Nephron progenitor cell (in vitro differentiated cells): ENCODE measurements at regions not wholly inside any gene's neighbourhood (a gene's known extent, or its start where the extent isn't known, plus 50 kb on each side); places are given as distances from the start of the nearest gene placed in this dataset.

Experiments used
- DNase-seq: peaks from one replicate; pipeline ENCODE4 v3.0.0; 2021
- H3K27ac Mint-ChIP-seq: 2 replicates; pipeline ENCODE4 v1.8.0; 2021; ENCODE audit warnings: mild to moderate bottlenecking, moderate library complexity, mixed read lengths
- H3K27me3 Mint-ChIP-seq: 2 replicates; pipeline ENCODE4 v1.8.0; 2021; ENCODE audit warnings: mild to moderate bottlenecking, low read depth, mixed read lengths; ENCODE audit not compliant: poor library complexity
- H3K36me3 Mint-ChIP-seq: 2 replicates; pipeline ENCODE4 v1.8.0; 2021; ENCODE audit warnings: low read depth, mixed read lengths
- H3K4me1 Mint-ChIP-seq: 2 replicates; pipeline ENCODE4 v1.8.0; 2021; ENCODE audit warnings: mixed read lengths
- H3K4me3 Mint-ChIP-seq: 2 replicates; pipeline ENCODE4 v1.8.0; 2021; ENCODE audit warnings: mild to moderate bottlenecking, moderate library complexity, mixed read lengths
- H3K9me3 Mint-ChIP-seq: 2 replicates; pipeline ENCODE4 v1.8.0; 2021; ENCODE audit warnings: mild to moderate bottlenecking, moderate library complexity, mixed read lengths
- TF ChIP-seq, protein P1 (sequence below): fragments of 200-600 bp; sonication (generic); IDR thresholded peaks from 2 replicates; pipeline ENCODE4 v1.5.0; 2021; ENCODE audit warnings: antibody characterized with exemption

DNA sequence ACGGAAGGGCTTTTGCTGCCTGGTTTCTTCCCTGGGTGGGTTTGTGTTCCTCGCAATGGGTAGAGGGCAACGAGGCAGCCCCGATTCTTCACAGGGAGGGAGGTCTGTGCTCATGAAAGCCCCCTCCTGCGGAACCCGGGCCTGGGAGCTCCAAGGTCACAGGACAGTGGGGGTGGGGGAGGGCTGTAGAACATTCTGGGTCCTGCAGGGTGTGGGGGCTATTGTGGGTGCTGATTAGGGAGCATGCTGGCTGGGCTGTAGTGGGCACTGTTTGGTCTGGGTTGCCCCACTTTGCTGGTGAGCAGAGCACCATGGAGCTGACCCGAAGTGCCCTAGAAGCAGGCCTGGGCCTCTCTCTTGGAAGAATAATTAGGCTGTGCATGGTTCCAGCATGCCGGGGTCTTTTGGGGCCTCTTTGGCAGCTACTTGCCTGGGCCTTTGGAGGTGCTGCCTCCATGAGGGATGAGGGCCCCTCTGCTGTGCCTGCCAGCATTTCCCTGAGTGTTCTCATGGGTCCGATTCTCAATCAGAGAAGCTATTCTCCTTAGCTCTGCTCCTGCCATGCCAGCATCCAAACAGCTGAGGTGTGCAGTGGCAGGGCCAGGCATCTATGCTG is 232.2 kb upstream of the HS6ST1 start:
- H3K4me1 Mint-ChIP-seq: peaks cover 60% of the 10 kb centered on the region
- no peaks in the 10 kb centered on the region for H3K9me3 Mint-ChIP-seq
- H3K36me3 Mint-ChIP-seq: no peaks in the 10 kb centered on the region
- DNase-seq: no peak
- peaks cover 21% of the 10 kb centered on the region for H3K27me3 Mint-ChIP-seq
- H3K4me3 Mint-ChIP-seq: no peak overlapping the region
- TF ChIP-seq, protein P1, sequence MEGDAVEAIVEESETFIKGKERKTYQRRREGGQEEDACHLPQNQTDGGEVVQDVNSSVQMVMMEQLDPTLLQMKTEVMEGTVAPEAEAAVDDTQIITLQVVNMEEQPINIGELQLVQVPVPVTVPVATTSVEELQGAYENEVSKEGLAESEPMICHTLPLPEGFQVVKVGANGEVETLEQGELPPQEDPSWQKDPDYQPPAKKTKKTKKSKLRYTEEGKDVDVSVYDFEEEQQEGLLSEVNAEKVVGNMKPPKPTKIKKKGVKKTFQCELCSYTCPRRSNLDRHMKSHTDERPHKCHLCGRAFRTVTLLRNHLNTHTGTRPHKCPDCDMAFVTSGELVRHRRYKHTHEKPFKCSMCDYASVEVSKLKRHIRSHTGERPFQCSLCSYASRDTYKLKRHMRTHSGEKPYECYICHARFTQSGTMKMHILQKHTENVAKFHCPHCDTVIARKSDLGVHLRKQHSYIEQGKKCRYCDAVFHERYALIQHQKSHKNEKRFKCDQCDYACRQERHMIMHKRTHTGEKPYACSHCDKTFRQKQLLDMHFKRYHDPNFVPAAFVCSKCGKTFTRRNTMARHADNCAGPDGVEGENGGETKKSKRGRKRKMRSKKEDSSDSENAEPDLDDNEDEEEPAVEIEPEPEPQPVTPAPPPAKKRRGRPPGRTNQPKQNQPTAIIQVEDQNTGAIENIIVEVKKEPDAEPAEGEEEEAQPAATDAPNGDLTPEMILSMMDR: no peak
- H3K27ac Mint-ChIP-seq: no peak overlapping the region

DNA sequence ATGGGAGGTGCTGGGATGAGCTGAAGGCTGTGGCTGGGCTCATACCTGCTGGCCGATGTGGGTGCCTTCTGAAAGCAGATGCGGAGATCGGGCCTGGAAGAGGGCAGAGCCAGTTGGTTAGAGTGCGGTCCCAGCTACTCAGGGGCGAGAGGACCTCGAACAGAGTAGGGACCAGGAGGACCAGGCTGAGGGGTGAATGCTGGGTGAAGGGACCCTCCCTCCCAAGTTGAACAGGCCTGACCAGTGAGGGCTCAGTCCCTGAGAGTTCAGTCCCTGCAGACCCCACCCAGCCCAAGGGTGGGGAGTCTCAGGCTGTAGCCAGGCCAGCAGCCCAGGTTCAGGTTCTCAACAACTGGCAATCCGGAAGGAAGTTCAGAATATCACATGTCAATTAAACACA is 232.8 kb upstream of the HS6ST1 start:
- H3K4me1 Mint-ChIP-seq: peaks cover 60% of the 10 kb centered on the region

DNA sequence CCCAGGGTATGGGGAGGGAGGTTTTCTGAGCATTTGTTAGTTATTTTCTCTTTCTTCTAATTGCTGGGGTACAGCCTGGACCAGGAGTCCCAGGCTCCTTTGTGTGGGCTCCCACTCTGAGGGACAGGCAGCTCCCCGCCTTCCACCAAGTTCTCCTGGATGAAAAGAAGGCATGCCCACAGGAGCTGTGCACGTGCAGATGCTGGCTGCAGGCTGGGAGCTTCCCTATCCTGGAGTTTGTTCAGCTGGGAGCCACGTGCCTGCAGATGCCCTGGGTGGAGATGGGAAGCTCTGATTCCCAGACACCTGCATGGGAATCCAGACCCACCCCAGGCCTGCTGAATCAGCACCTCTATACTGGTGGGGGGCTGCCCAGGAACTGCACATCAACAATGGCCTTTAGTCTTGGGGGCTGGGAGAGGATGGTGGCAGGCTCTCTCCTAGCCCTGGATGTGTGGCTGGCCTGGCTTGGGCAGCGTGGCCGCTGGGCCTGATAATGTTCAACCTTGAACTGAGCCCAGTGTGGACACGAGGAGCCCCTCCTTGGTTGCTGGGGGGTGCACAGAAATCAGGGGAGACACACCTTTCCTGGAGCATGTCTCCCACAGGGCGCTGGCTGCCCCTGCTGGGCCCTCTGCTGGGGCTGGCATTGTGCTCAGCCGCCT is 233.6 kb upstream of the HS6ST1 start:
- H3K27me3 Mint-ChIP-seq: peaks cover 19% of the 10 kb centered on the region
- TF ChIP-seq, protein P1: no peak
- peaks cover 52% of the 10 kb centered on the region for H3K4me1 Mint-ChIP-seq
- H3K27ac Mint-ChIP-seq: no peak overlapping the region
- H3K9me3 Mint-ChIP-seq: no peaks in the 10 kb centered on the region
- no peaks in the 10 kb centered on the region for H3K36me3 Mint-ChIP-seq
- DNase-seq: no peak
- no peak overlapping the region for H3K4me3 Mint-ChIP-seq

More for the DNA sequence above, 232.8 kb upstream of the HS6ST1 start:
- DNase-seq: no peak
- peaks cover 23% of the 10 kb centered on the region for H3K27me3 Mint-ChIP-seq
- no peak overlapping the region for H3K27ac Mint-ChIP-seq
- H3K36me3 Mint-ChIP-seq: no peaks in the 10 kb centered on the region
- TF ChIP-seq, protein P1: no peak
- no peaks in the 10 kb centered on the region for H3K9me3 Mint-ChIP-seq
- H3K4me3 Mint-ChIP-seq: no peak overlapping the region

DNA sequence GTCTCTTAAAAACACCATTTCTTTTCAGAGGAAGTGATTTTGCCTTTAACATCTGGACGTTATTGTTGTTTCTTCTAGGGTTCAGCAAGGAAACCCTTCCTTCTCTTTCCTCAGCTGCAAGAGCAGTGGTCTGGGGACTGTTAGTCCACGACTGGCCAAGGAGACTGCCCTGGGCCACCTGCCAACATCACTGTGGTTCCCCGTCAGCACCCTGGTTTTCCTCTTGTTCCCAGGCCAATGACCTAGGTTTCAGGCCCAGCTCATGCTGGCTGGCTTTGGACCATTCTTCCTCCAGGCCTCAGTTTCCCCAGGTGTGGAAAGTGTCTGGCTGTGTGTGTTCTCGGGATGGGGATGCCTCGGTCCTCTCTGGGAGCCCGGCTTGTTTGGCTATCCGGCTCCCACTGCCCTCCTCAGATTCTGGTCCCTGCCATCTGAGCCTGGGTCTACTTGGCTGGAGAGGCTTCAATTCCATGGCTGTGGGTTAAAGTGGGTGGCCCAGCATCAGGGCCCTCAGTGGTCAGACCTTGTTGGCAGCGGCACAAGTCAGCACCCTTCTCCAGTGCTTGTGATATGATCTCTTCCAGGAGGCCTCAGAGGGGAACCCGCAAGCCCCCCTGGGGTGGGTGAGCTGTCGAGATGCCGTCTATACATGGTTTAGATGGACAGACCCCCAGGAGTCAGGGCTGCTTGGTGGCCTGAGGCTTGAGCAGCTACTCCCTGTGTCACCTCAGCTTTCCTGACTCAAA is 234.3 kb upstream of the HS6ST1 start:
- Mint-ChIP-seq H3K9me3 (no peaks in the 10 kb centered on the region), H3K4me1 (peaks cover 45% of the 10 kb centered on the region), H3K27ac (no peak overlapping the region), H3K4me3 (no peak overlapping the region), H3K27me3 (peaks cover 19% of the 10 kb centered on the region), H3K36me3 (no peaks in the 10 kb centered on the region)
- no peak for DNase-seq
- TF ChIP-seq, protein P1: no peak

DNA sequence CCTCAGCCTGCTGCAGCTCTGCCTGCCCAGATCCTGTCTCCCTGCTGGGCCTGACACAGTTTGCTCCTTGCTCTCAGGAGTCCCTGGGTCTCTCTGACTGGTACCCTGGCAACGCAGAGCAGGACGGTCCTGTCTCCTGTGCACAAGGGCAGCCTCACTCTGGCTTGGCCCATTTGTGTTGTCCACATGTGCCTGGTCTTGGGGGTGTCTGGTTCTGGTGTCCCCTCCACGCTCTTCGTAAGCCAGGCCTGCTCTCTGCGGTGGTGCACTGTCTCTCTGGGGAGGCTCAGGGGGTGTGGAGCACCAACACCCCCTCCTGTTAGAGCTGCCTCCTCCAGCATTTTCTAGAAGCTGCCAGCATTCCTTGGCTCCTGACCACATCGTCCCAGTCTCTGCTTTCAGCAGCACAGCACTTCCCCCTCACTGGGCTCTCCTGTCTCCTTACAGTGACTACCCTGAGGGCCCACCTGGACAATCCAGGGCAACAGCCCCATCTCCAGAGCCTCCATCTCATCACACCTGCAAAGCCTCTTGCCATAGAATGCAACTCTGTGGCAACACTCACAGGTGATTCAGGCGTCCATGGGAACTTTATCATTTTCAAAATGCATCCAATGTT is 235.6 kb upstream of the HS6ST1 start:
- Mint-ChIP-seq H3K4me1 (peaks cover 37% of the 10 kb centered on the region), H3K27ac (no peak overlapping the region), H3K4me3 (no peak overlapping the region), H3K27me3 (peaks cover 19% of the 10 kb centered on the region), H3K9me3 (no peaks in the 10 kb centered on the region), H3K36me3 (no peaks in the 10 kb centered on the region)
- TF ChIP-seq, protein P1: no peak
- DNase-seq: no peak
